ENCODE measurements at regions not wholly inside any gene's neighbourhood (a gene's known extent, or its start where the extent isn't known, plus 50 kb on each side); places are given as distances from the start of the nearest gene placed in this dataset.

- intact Hi-C loops (cut with DNase I) = no loop called here
- TF ChIP-seq CTCF (IDR thresholded peaks at IDR 0.05) = no peak
- TF ChIP-seq POLR2A (IDR thresholded peaks at IDR 0.05) = no peak
- Histone ChIP-seq H3K27ac (no peak overlapping the region), H3K4me3 (replicated peaks in 1 of 3) (no peak overlapping the region), H3K36me3 (no peaks in the 10 kb centered on the region), H3K4me1 (no peaks in the 10 kb centered on the region), H3K9me3 (no peaks in the 10 kb centered on the region), H3K27me3 (no peaks in the 10 kb centered on the region)
- no peak for DNase-seq
- 73 to 79% methylated on average over 5 of the region's 5 CpGs for WGBS, 2 donors
These were observed 236.3 kb downstream of the SIPA1L2 start for GRCh38 chr1:232393444-232394146.

GRCh38 chr1:232393010-232393409 is 236.9 kb downstream of the SIPA1L2 start:
- Histone ChIP-seq H3K4me1 (no peaks in the 10 kb centered on the region), H3K27me3 (no peaks in the 10 kb centered on the region), H3K36me3 (no peaks in the 10 kb centered on the region), H3K9me3 (no peaks in the 10 kb centered on the region), H3K4me3 (replicated peaks in 1 of 3) (no peak overlapping the region), H3K27ac (no peak overlapping the region)
- intact Hi-C loops (cut with DNase I) = no loop called here
- 60 to 63% methylated on average over 4 of the region's 4 CpGs for WGBS, 2 donors
- DNase-seq = no peak
- TF ChIP-seq CTCF (IDR thresholded peaks at IDR 0.05) (no peak), POLR2A (IDR thresholded peaks at IDR 0.05) (no peak)

GRCh38 chr1:232390590-232390989 is 239.3 kb downstream of the SIPA1L2 start:
- intact Hi-C loops (cut with DNase I) = no loop called here

GRCh38 chr1:232389744-232390143 is 240.2 kb downstream of the SIPA1L2 start:
- intact Hi-C loops (cut with DNase I) = no loop called here

More at GRCh38 chr1:232390590-232390989, 239.3 kb downstream of the SIPA1L2 start:
- no peak for TF ChIP-seq CTCF (IDR thresholded peaks at IDR 0.05)
- TF ChIP-seq POLR2A (IDR thresholded peaks at IDR 0.05) = no peak
- Histone ChIP-seq H3K27me3 (no peaks in the 10 kb centered on the region), H3K4me3 (replicated peaks in 1 of 3) (no peak overlapping the region), H3K4me1 (no peaks in the 10 kb centered on the region), H3K9me3 (no peaks in the 10 kb centered on the region), H3K36me3 (no peaks in the 10 kb centered on the region), H3K27ac (no peak overlapping the region)
- DNase-seq = no peak
- 39 to 60% methylated on average over 3 of the region's 3 CpGs for WGBS, 2 donors

More at GRCh38 chr1:232389744-232390143, 240.2 kb downstream of the SIPA1L2 start:
- WGBS, 2 donors = 94 to 98% methylated on average over 4 of the region's 4 CpGs
- H3K27me3 ChIP-seq = no peaks in the 10 kb centered on the region
- no peaks in the 10 kb centered on the region for H3K4me1 ChIP-seq
- H3K36me3 ChIP-seq = no peaks in the 10 kb centered on the region
- no peaks in the 10 kb centered on the region for H3K9me3 ChIP-seq
- DNase-seq = no peak
- no peak overlapping the region for H3K27ac ChIP-seq
- no peak overlapping the region for H3K4me3 ChIP-seq (replicated peaks in 1 of 3)
- no peak for TF ChIP-seq POLR2A (IDR thresholded peaks at IDR 0.05)
- TF ChIP-seq CTCF (IDR thresholded peaks at IDR 0.05) = no peak
